ENCODE measurements at regions not wholly inside any gene's neighbourhood (a gene's known extent, or its start where the extent isn't known, plus 50 kb on each side); places are given as distances from the start of the nearest gene placed in this dataset.

- no peak for DNase-seq (ENCODE audit: low spot score)
Observed at GRCh38 chr5:7955476-7955875, 86.5 kb downstream of the MTRR start.

- no peak for DNase-seq (ENCODE audit: low spot score)
Observed at GRCh38 chr5:7957329-7957728, 88.4 kb downstream of the MTRR start.

GRCh38 chr5:7960142-7960541, 91.2 kb downstream of the MTRR start:
- DNase-seq (ENCODE audit: low spot score), result no peak

GRCh38 chr5:7961540-7961939, 92.6 kb downstream of the MTRR start:
- no peak for DNase-seq (ENCODE audit: low spot score)

GRCh38 chr5:7970816-7971215, 101.9 kb downstream of the MTRR start:
- DNase-seq (ENCODE audit: low spot score), result no peak

- DNase-seq (ENCODE audit: low spot score), result no peak
Observed at GRCh38 chr5:7976411-7977190, 107.7 kb downstream of the MTRR start.

- no peak for DNase-seq (ENCODE audit: low spot score)
Observed at GRCh38 chr5:7978114-7978513, 109.2 kb downstream of the MTRR start.

GRCh38 chr5:7978991-7979390, 110.0 kb downstream of the MTRR start:
- no peak for DNase-seq (ENCODE audit: low spot score)

- no peak for DNase-seq (ENCODE audit: low spot score)
Observed at GRCh38 chr5:7980881-7981280, 111.9 kb downstream of the MTRR start.

- no peak for DNase-seq (ENCODE audit: low spot score)
Observed at GRCh38 chr5:7983433-7983832, 114.5 kb downstream of the MTRR start.

GRCh38 chr5:7991125-7991821, 122.3 kb downstream of the MTRR start:
- no peak for DNase-seq (ENCODE audit: low spot score)

- DNase-seq (ENCODE audit: low spot score), result no peak
Observed at GRCh38 chr5:7995688-7996294, 126.8 kb downstream of the MTRR start.

GRCh38 chr5:8005416-8005815, 136.5 kb downstream of the MTRR start:
- DNase-seq (ENCODE audit: low spot score), result no peak

GRCh38 chr5:8012131-8012977, 143.4 kb downstream of the MTRR start:
- no peak for DNase-seq (ENCODE audit: low spot score)

GRCh38 chr5:8013948-8014710, 145.2 kb downstream of the MTRR start:
- DNase-seq (ENCODE audit: low spot score), result peak; percentile 6

GRCh38 chr5:8019719-8020218, 150.8 kb downstream of the MTRR start:
- DNase-seq (ENCODE audit: low spot score), result no peak

GRCh38 chr5:8020861-8021514, 152.0 kb downstream of the MTRR start:
- no peak for DNase-seq (ENCODE audit: low spot score)

- DNase-seq (ENCODE audit: low spot score), result no peak
Observed at GRCh38 chr5:8028243-8028642, 159.3 kb downstream of the MTRR start.

- no peak for DNase-seq (ENCODE audit: low spot score)
Observed at GRCh38 chr5:8033261-8033660, 164.3 kb downstream of the MTRR start.

- no peak for DNase-seq (ENCODE audit: low spot score)
Observed at GRCh38 chr5:8034852-8035251, 165.9 kb downstream of the MTRR start.
